ENCODE measurements at regions not wholly inside any gene's neighbourhood (a gene's known extent, or its start where the extent isn't known, plus 50 kb on each side); places are given as distances from the start of the nearest gene placed in this dataset. TPM values are rescaled to one million over a fixed set of nuclear protein-coding genes. Genes with fewer than 3 reads are reported as not detected.

Small RNA genes in the stretch of these regions (small RNA-seq; reads per million reads assigned to genes)
- gene RN7SL814P (ENCODE audit: insufficient read depth): not detected
